Activated CD4-positive, alpha-beta T cell treated with anti-CD3 and anti-CD28 coated beads, Interleukin-2, amount 10 ng/mL, durations not matched to agents 7 days and 5 days (primary cell): ENCODE measurements at regions not wholly inside any gene's neighbourhood (a gene's known extent, or its start where the extent isn't known, plus 50 kb on each side); places are given as distances from the start of the nearest gene placed in this dataset.

ENCODE experiments used
- CTCF ChIA-PET: fragments of 350-600 bp; sonication (Branson Sonifier 250); formaldehyde crosslinking; loops from one replicate; lab custom pipeline; 2021; ENCODE audit warnings: antibody characterized with exemption; lab: Charles Lee
- POLR2A ChIA-PET: fragments of 350-600 bp; sonication (Branson Sonifier 250); formaldehyde crosslinking; loops from one replicate; lab custom pipeline; 2021; ENCODE audit warnings: antibody characterized with exemption; lab: Charles Lee
- DNase-seq: peaks from one replicate; pipeline ENCODE4 v3.0.0-alpha.2; 2020
- H3K27ac Mint-ChIP-seq: one replicate; pipeline ENCODE4 v1.8.0; 2021; ENCODE audit warnings: mild to moderate bottlenecking, moderate library complexity, mixed read lengths
- H3K27me3 Mint-ChIP-seq: one replicate; pipeline ENCODE4 v1.8.0; 2021; ENCODE audit warnings: mixed read lengths
- H3K36me3 Mint-ChIP-seq: one replicate; pipeline ENCODE4 v1.8.0; 2021; ENCODE audit warnings: low read depth, mixed read lengths
- H3K4me1 Mint-ChIP-seq: one replicate; pipeline ENCODE4 v1.8.0; 2021; ENCODE audit warnings: mixed read lengths
- H3K4me3 Mint-ChIP-seq: one replicate; pipeline ENCODE4 v1.8.0; 2021; ENCODE audit warnings: mild to moderate bottlenecking, moderate library complexity, mixed read lengths
- H3K9me3 Mint-ChIP-seq: one replicate; pipeline ENCODE4 v1.8.0; 2021; ENCODE audit warnings: mixed read lengths

DNA sequence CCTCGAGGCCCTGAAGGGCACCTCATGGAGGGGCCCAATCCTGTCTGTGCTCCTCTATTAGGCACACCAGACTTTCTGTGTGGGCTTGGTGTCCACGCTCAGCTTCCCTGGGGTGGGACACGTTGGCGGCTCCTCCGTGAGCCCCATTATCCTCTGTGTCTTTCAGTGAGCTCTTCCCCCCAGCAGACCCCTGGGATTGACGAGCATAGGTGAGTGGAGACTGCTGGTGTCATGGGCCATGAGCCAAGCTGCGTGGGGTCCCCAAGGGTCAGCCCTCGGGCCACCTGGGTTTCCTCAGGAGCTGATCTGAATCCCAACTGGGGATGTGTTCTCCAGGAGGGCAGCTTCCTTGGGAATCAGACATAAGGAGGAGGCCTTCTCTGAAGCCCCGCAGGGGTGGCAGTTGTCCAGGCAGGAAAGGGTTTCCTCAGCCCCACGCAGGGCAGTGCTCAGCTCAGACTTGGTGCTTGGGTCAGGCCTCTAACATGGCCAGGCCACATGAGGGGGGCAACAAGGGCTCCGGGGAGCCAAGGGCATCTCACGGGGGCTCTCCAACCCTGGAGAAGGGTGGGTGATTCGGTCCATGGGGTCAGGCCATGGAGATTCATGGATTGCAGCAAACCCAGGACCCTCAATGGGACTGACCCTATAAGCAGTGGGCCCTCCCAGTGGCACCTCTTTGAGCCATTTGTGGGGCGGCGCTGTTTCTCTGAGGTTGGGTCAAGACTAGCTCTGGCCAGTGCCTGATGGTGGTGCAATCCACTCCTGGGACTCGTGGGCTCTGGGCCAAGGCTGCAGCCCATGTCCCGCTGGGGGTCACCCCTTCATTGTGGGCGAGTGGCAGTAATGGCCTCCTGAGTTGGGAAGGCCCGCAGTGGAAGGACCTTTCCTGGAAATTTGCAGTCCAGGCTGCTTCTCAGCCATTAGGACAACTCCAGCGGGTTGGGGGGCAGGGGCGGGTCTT is 222.5 kb downstream of the SNRPN start:
- ChIA-PET POLR2A (no interaction called here), CTCF (no interaction called here)
- no peak overlapping the region for H3K27ac Mint-ChIP-seq
- no peak for DNase-seq
- peaks cover 4% of the 10 kb centered on the region for H3K36me3 Mint-ChIP-seq
- no peak overlapping the region for H3K4me3 Mint-ChIP-seq
- H3K27me3 Mint-ChIP-seq = no peaks in the 10 kb centered on the region
- H3K4me1 Mint-ChIP-seq = no peaks in the 10 kb centered on the region
- peaks cover 24% of the 10 kb centered on the region for H3K9me3 Mint-ChIP-seq

- Mint-ChIP-seq H3K27ac (no peak overlapping the region), H3K9me3 (peaks cover 27% of the 10 kb centered on the region), H3K27me3 (no peaks in the 10 kb centered on the region), H3K36me3 (peaks cover 4% of the 10 kb centered on the region), H3K4me1 (no peaks in the 10 kb centered on the region), H3K4me3 (no peak overlapping the region)
- no peak for DNase-seq
- ChIA-PET CTCF (no interaction called here), POLR2A (no interaction called here)
Observed at GRCh38 chr15:25177955-25178801, 223.4 kb downstream of the SNRPN start.

- ChIA-PET CTCF (no interaction called here), POLR2A (no interaction called here)
- Mint-ChIP-seq H3K9me3 (peaks cover 30% of the 10 kb centered on the region), H3K4me3 (no peak overlapping the region), H3K36me3 (peaks cover 2% of the 10 kb centered on the region), H3K27me3 (no peaks in the 10 kb centered on the region), H3K27ac (no peak overlapping the region), H3K4me1 (no peaks in the 10 kb centered on the region)
- no peak for DNase-seq
Observed at GRCh38 chr15:25178835-25179672, 224.3 kb downstream of the SNRPN start.

GRCh38 chr15:25179673-25180511 is 225.1 kb downstream of the SNRPN start:
- CTCF ChIA-PET = interaction anchor here (0.6 kb wide), 1 partner anchor 388 kb away, joined by 3 read pairs; no protein-coding TSS in a partner anchor
- no peak for DNase-seq
- H3K27ac Mint-ChIP-seq = no peak overlapping the region

GRCh38 chr15:25180606-25181292 is 226.0 kb downstream of the SNRPN start:
- peaks cover 2% of the 10 kb centered on the region for H3K36me3 Mint-ChIP-seq
- H3K4me3 Mint-ChIP-seq = no peak overlapping the region
- no peaks in the 10 kb centered on the region for H3K27me3 Mint-ChIP-seq
- no peak for DNase-seq
- no peak overlapping the region for H3K27ac Mint-ChIP-seq
- peaks cover 28% of the 10 kb centered on the region for H3K9me3 Mint-ChIP-seq
- H3K4me1 Mint-ChIP-seq = no peaks in the 10 kb centered on the region
- ChIA-PET CTCF (interaction anchor here (0.6 kb wide), 1 partner anchor 388 kb away, joined by 3 read pairs; no protein-coding TSS in a partner anchor), POLR2A (no interaction called here)

More at GRCh38 chr15:25179673-25180511, 225.1 kb downstream of the SNRPN start:
- H3K27me3 Mint-ChIP-seq = no peaks in the 10 kb centered on the region
- no peak overlapping the region for H3K4me3 Mint-ChIP-seq
- H3K4me1 Mint-ChIP-seq = no peaks in the 10 kb centered on the region
- H3K36me3 Mint-ChIP-seq = peaks cover 2% of the 10 kb centered on the region
- POLR2A ChIA-PET = no interaction called here
- peaks cover 22% of the 10 kb centered on the region for H3K9me3 Mint-ChIP-seq

- Mint-ChIP-seq H3K4me3 (no peak overlapping the region), H3K27ac (no peak overlapping the region), H3K4me1 (no peaks in the 10 kb centered on the region), H3K36me3 (no peaks in the 10 kb centered on the region), H3K9me3 (peaks cover 26% of the 10 kb centered on the region), H3K27me3 (no peaks in the 10 kb centered on the region)
- DNase-seq = no peak
- ChIA-PET POLR2A (no interaction called here), CTCF (no interaction called here)
Observed at GRCh38 chr15:25181293-25182097, 226.7 kb downstream of the SNRPN start.

DNA sequence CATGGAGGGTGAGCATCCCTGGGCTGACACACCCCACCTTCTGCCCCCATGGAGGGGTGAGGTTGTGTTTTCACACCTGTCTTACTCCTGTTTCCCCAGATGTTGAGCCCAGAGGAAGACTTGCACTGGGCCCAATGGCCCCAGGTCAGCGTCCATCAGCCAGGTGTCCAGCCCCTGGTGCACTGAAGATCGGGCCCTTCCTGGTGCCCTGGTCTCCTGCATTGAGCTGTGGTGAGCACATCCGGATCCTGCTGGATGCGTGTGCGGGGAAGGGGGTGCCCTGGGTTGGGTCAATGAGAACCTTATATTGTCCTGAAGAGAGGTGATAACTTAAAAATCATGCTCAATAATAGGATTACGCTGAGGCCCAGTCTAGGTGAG is 227.3 kb downstream of the SNRPN start:
- CTCF ChIA-PET = no interaction called here

GRCh38 chr15:25182736-25183445 is 228.1 kb downstream of the SNRPN start:
- H3K27ac Mint-ChIP-seq = no peak overlapping the region
- no peak for DNase-seq
- ChIA-PET POLR2A (no interaction called here), CTCF (no interaction called here)
- H3K9me3 Mint-ChIP-seq = peaks cover 26% of the 10 kb centered on the region
- H3K4me3 Mint-ChIP-seq = no peak overlapping the region
- H3K4me1 Mint-ChIP-seq = no peaks in the 10 kb centered on the region
- no peaks in the 10 kb centered on the region for H3K27me3 Mint-ChIP-seq
- H3K36me3 Mint-ChIP-seq = no peaks in the 10 kb centered on the region

More for the DNA sequence above, 227.3 kb downstream of the SNRPN start:
- no peak overlapping the region for H3K4me3 Mint-ChIP-seq
- peaks cover 26% of the 10 kb centered on the region for H3K9me3 Mint-ChIP-seq
- H3K27me3 Mint-ChIP-seq = no peaks in the 10 kb centered on the region
- no peak overlapping the region for H3K27ac Mint-ChIP-seq
- DNase-seq = no peak
- H3K36me3 Mint-ChIP-seq = no peaks in the 10 kb centered on the region
- H3K4me1 Mint-ChIP-seq = no peaks in the 10 kb centered on the region
- POLR2A ChIA-PET = no interaction called here

DNA sequence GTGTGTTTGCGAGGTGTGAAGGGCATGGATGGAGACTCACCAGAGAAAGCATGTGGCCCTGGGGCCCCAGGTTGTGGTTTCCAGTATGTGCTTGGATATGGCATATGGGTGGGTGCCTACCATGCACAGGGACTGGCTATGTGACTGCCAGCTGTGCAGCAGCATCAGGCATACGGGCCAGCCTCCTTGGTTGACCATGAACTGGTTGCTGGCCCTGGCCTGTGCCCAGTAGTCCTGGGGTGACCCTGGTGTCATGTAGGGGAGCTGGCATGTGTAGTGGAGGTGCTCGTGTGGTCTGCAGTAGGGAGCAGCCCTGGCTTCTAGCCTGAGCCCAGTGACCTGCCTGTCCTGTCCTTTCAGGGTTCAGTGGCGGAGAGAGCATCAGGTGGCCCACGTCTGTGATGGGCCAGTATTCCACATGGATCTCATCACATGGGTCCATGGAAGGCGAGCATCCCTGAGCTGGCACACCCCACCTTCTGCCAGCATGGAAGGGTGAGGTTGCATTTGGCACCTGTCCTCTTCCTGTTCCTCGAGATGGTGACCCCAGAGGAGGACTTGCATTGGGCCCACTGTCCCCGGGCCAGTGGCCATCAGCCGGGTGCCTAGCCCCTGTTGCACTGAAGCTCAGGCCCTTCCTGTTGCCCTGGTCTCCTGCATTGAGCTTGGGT is 228.9 kb downstream of the SNRPN start:
- H3K27me3 Mint-ChIP-seq = no peaks in the 10 kb centered on the region
- H3K4me3 Mint-ChIP-seq = no peak overlapping the region
- DNase-seq = no peak
- peaks cover 31% of the 10 kb centered on the region for H3K9me3 Mint-ChIP-seq
- no peaks in the 10 kb centered on the region for H3K36me3 Mint-ChIP-seq
- ChIA-PET CTCF (no interaction called here), POLR2A (no interaction called here)
- no peak overlapping the region for H3K27ac Mint-ChIP-seq
- H3K4me1 Mint-ChIP-seq = no peaks in the 10 kb centered on the region
